AG08395 (cell line): ENCODE measurements at regions not wholly inside any gene's neighbourhood (a gene's known extent, or its start where the extent isn't known, plus 50 kb on each side); places are given as distances from the start of the nearest gene placed in this dataset.

ENCODE experiments used
- DNase-seq: peaks from one replicate; pipeline ENCODE4 v3.0.0; 2012; ENCODE audit warnings: mixed read lengths, low spot score

DNA sequence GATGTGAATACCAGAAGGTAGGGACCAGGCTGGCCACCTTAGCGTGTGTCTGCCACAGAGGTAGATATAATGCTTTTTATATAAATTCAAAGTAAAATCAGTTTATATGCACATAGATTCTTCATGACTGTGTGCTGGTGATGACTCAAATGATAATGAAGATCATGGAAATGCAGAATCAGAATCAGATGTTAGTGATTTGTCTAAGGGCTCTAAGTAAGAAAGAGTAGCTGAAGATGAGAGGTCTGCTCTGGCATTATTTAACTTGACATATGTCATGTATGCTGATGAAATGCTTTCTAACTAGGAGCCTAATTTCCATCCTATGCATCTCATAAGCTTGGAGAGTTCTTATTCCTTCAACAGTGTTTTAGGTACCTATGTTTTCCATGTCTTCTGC, 50.3 kb upstream of the DPH6 start:
- DNase-seq = peak; percentile 26

DNA sequence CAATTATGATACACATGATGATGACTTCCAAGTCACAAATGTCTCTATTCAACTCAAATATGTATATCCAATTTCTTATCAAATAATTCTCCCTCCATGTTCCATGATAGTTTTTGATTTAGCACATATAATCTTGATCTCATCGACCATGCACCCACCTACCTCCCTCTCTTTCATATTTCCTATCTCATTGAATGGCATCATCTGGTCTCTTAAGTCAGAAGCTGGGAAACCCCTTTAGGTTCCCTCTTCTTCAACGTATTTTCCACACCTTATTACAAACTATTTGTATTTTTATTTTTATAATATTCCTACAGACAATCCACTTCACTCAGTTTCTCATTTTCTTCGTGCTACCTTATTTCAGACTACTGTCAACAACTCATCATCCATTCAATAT, 56.9 kb upstream of the DPH6 start:
- no peak for DNase-seq

DNA sequence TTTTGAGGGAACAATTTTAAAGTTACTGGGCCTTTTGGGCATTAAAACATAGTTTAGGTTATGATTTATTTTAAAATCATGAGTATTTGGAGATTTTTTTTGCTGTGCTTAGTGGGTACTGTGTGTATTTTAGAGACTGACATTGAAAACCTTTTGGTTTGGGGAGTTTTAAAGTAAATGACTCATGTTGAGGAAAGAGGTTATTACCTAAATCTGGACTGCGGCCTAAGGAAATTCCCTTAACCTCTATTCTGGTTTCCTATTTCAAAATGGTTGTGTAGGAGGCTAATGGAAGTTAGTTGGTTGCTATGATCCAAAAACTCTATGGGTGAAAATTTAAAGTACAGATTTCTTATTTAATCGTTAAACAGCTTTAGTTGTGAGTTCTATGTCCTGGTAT, 57.3 kb upstream of the DPH6 start:
- no peak for DNase-seq

DNA sequence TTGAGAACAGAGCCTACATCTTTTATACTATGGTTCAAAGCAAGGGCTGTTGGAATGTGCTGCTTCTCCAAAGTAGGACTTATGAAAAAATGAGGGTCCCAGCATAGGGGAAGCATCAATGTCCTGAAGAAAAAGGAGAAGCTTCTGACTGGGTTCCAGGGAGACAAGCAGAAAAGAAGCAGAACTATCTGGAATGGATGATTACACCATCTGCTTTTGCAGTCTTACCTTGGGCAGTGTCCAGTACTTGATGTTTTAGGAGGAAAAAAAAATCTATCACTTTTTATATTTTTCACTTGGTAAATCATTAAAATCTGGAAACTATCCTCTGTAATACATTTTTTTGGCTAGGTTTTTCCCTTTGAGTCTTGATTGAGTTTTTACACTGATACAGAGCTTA, 57.9 kb upstream of the DPH6 start:
- no peak for DNase-seq

DNA sequence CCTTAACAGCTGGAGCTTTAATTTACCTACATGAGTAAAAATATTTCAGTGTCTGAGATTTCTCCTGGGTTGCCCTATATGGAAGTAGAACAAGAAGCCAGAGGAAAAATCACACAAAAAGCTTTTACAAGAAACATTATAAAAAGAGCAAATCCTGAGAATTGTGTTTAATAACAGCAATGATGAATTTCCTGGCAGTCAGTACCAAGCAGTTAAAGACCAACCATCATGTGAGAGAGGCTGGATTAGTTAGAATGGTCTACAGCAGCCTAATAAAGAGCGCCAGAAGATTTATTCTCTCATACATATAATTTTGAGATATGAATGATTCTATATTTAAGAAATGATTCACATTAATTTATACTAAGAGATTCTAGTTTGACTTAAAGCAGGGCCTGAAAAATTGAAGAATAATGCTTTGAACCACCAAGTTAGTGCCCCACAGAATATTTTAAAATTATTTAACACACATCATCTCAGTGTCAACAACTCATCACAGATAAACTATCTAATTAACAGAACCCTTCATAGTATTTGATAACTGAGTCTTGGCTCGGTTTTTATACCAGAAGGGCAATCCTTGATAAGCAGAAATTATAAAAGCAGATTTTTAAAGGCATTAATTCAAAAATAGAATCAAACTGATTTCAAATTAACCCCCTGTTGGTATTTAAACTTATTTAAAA, 59.9 kb upstream of the DPH6 start:
- no peak for DNase-seq

DNA sequence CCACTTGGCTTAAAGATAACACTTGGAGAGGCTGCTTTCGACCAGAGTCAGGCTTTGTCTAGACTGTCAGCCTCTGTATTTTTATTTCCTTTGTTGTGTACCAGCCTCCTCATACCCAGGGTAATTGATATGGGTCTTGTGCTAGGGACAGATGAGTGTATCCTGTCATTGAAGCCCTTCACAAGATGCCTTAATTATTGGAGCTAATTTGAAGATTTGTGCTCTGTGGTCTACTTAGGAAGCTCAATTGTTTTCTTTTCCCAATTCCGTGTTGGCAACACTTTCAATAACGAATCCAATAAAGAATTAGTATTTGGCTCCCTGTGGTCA, 60.5 kb upstream of the DPH6 start:
- no peak for DNase-seq

- no peak for DNase-seq
Measured at GRCh38 chr15:35616498-35617271, 70.7 kb upstream of the DPH6 start.

- no peak for DNase-seq
Measured at GRCh38 chr15:35618260-35619188, 72.6 kb upstream of the DPH6 start.

- DNase-seq = no peak
Measured at GRCh38 chr15:35622641-35623340, 76.8 kb upstream of the DPH6 start.

DNA sequence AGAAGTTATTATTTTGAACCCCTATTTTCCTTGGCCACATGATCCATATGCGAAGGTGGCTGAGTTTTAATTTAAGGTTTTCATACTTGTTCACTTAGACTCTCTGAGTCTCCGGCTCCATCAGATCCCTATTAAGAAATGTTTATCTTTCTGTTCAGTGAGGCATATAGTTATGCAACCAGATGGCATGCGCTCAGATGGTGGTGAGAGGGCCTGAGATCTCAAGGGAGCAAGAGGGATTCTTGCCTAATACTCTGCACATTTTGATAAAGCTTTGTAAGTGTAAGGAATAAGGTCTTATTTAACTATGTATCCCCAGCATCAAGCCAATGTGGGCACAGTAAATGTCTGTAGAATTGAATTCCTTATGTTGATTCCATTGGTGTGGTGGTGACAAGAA, 78.9 kb upstream of the DPH6 start:
- DNase-seq = peak; percentile 82

DNA sequence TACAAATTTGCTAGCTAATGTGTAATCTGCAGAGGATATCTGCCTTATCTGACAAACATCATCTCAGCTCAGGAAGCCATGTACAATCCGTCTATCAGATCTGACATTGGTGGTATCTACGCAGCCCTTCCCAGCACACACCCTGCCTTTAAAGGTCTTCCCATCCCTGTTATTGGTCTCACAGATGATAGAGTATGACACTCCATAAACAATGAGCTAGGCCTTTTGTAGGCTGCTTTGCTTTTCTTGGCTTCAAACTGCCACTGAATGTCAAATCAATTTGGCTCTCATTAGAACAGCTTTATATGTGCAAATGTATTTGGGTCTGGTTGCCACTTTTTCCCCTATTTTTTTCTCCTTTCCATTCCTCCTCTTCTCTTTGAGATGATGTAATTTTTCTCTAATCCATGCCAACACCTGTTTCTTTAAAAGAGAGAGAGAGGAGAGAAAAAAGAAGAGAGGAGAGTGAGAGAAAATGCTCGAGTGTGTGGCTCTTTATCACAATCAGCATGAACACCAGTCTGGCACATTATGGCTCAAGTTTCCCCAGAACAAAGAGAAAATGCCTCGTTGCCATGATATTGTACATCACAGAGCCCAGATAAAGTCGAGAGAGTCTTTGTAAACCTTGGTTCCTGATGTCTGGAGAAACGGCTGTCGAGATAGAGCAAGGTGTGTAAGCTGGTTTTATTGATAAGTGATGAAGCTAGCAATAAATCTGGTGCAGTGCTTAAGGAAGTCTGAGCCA, 80.8 kb upstream of the DPH6 start:
- DNase-seq = no peak

DNA sequence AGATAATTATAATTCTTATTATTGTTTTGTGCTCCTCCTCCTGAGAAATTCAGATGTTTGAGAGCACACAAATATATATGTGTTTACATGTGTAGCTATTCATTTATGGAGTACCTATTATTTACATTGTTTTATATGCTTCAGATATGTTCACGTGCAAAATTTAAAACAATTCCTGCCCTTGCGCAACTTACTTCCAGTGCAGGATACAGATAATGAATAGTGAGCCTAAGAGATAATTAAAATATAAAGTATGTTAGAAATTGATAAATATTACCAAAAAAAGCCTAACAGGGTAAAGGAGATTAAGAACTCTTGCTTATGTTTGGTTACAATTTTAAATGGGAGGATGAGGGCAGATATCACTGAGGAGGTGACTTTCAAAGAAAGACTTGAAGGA, 81.7 kb upstream of the DPH6 start:
- no peak for DNase-seq

GRCh38 chr15:35629766-35630165, 83.8 kb upstream of the DPH6 start:
- DNase-seq = no peak

- DNase-seq = no peak
Measured at GRCh38 chr15:35630532-35630931, 84.6 kb upstream of the DPH6 start.

DNA sequence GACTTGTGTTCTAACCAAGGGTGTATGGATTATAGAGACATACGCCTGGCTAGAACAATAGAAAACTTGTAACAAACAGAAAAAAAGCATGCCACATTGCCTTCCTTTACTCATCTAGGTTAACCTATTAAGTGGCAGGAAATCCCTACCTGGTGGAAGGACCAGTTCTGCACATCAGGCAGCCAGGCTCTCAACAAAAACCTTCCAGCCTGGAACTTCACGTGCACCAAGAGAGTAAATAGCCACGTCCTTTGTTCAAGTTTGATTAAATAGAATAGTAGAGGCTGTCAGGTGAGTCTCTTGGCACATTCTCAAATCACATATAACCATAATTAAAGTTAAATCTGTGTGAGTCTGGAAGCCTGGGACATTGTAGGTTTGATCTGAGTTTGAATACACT, 85.0 kb upstream of the DPH6 start:
- DNase-seq = no peak

- DNase-seq = no peak
Measured at GRCh38 chr15:35633677-35634076, 87.7 kb upstream of the DPH6 start.

GRCh38 chr15:35646790-35647189, 100.8 kb upstream of the DPH6 start:
- no peak for DNase-seq

DNA sequence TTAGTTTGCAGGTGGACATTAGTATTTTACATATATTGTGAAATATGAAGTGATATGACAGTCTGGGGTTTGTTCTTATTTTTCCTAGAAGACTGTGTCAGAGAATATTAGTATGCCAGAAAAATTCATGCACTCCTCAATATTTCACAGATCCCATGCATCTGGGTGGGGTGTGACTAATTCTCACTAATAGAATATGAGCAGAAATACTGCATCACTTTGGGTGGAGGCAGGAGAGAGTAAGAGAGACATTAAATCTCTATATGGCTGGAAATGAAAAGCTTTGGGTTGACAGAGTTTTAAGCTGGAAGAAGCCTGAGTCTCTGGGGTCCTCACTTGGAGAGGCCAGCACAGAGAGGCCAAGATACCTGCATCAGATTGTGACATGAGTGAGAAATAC, 101.3 kb upstream of the DPH6 start:
- no peak for DNase-seq

DNA sequence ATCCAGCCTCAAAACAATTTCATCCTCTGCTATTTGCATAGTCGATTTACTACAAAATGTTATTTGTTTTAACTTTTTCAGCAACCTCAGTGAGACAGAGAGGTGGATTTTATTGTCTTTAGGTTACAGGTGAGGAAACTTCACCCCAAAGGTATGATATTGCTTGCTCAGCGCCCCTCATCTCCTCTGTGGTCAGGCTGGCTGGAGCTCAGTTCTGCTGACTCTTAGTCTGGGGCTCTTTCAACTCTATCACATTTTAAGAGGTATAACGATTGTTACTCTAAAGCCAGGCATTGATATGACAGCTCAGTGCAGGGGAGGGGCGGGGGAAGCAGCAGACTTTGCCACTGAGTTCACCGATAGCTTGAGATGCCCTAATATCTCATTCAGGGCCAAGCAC, 103.0 kb upstream of the DPH6 start:
- DNase-seq = no peak

DNA sequence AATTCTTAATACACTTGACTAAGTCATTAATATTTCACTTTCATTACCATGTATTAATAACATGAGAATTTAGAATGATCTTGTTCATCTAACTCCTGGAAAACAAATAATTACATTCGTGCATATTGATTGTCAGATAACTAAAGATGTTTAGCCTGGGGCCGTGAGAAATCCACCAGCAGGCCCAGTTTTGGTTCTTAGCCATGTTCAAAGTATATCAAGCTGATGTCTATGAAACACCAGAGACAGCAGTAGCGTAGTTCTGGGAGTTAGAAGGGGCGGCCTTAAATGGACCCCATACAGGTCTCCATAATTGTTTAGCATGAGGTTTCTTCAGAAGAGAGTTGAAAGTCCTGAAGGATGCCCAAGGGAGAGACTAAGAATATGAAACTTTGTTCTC, 103.6 kb upstream of the DPH6 start:
- no peak for DNase-seq

GRCh38 chr15:35654332-35654731, 108.4 kb upstream of the DPH6 start:
- DNase-seq = no peak
